Lung (tissue), 11 donors: ENCODE measurements at regions not wholly inside any gene's neighbourhood (a gene's known extent, or its start where the extent isn't known, plus 50 kb on each side); places are given as distances from the start of the nearest gene placed in this dataset.

Source experiments
- ATAC-seq: fragments of 200-7000 bp; cut with Tn5 transposase; one replicate; pipeline ENCODE4 v1.9.1; 2020; ENCODE audit warnings: moderate number of reproducible peaks; ENCODE audit not compliant: insufficient read depth, low FRiP score
- DNase-seq, 3 donors: peaks; one replicate each; pipeline ENCODE4 v3.0.0-alpha.2; 2013 to 2017
- H3K27ac ChIP-seq, 2 donors: one replicate each; pipeline ENCODE4 v1.5.1; 2013; ENCODE audit warnings: mild to moderate bottlenecking in 2 of 2, moderate library complexity in 2 of 2, control low read depth in 1 of 2, inconsistent platforms in 1 of 2, low read depth in 1 of 2, low read length in 1 of 2
- H3K27me3 ChIP-seq, 3 donors: one replicate each; pipeline ENCODE4 v1.5.1; 2013; ENCODE audit warnings: low read length in 2 of 3; ENCODE audit not compliant: control insufficient read depth in 3 of 3, insufficient read depth in 3 of 3
- H3K36me3 ChIP-seq, 4 donors: one replicate each; pipeline ENCODE4 v1.5.1; 2013; ENCODE audit warnings: low read length in 4 of 4, mild to moderate bottlenecking in 1 of 4, moderate library complexity in 1 of 4; ENCODE audit not compliant: control insufficient read depth in 4 of 4, insufficient read depth in 4 of 4
- H3K4me1 ChIP-seq, 5 donors: one replicate each; pipeline ENCODE4 v1.5.1; 2013; ENCODE audit warnings: low read length in 5 of 5, mild to moderate bottlenecking in 2 of 5, moderate library complexity in 1 of 5; ENCODE audit not compliant: control insufficient read depth in 5 of 5, insufficient read depth in 5 of 5
- H3K4me3 ChIP-seq: one replicate; pipeline ENCODE4 v1.5.1; 2013; ENCODE audit warnings: mild to moderate bottlenecking, control low read depth, moderate library complexity
- H3K9ac ChIP-seq, 2 donors: one replicate each; pipeline ENCODE4 v1.5.1; 2013; ENCODE audit warnings: low read length in 2 of 2, control low read depth in 1 of 2; ENCODE audit not compliant: insufficient read depth in 1 of 2
- H3K9me3 ChIP-seq, 4 donors: one replicate each; pipeline ENCODE4 v1.5.1; 2013; ENCODE audit warnings: low read length in 3 of 4, mild to moderate bottlenecking in 1 of 4, moderate library complexity in 1 of 4; ENCODE audit not compliant: control insufficient read depth in 4 of 4, insufficient read depth in 3 of 4
- WGBS, 2 donors: extraction: QIAGEN DNeasy Blood & Tissue Kit; methylation state at CpG; one replicate each; pipeline ENCODE4 v1.1.7; 2013; 5-methylcytosine and 5-hydroxymethylcytosine counted together
- TF ChIP-seq, protein P1 (sequence below): IDR thresholded peaks from 2 replicates; pipeline ENCODE4 v1.5.1; 2012; ENCODE audit warnings: mild to moderate bottlenecking; ENCODE audit errors: control extremely low read depth, extremely low read depth
- donor health status: control.
- donor health status: control.
- donor health status: Bipolar disorder and iron deficiency.
- donor health status: healthy.
- donor health status: DM: yes; HTN: yes; CAD: no.

DNA sequence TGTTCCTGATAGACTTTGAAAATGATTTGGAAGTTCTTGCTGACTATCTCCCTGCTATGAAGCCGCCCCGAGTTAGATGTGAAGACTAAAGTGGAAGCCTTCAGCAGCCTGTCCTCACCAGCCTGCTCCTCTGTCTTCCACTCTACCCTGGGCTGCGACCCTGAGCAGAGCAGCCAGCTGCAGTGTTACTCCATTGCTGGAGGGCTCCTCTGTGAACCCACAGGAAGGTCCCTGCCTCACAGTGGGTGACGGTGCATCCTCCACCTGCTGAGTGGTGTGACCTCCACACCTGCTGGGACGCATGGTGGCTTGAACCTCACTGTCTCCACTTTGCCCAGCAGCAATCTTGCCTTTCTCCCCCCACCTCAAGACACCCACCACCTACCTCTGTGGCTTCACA, 116.4 kb downstream of the IRS2 start:
- no peaks in the 10 kb centered on the region for H3K27me3 ChIP-seq
- DNase-seq = no peak
- no peak for ATAC-seq
- H3K4me1 ChIP-seq = peaks cover 0 to 18% (median 4%) of the 10 kb centered on the region in 5 donors
- TF ChIP-seq, protein P1, sequence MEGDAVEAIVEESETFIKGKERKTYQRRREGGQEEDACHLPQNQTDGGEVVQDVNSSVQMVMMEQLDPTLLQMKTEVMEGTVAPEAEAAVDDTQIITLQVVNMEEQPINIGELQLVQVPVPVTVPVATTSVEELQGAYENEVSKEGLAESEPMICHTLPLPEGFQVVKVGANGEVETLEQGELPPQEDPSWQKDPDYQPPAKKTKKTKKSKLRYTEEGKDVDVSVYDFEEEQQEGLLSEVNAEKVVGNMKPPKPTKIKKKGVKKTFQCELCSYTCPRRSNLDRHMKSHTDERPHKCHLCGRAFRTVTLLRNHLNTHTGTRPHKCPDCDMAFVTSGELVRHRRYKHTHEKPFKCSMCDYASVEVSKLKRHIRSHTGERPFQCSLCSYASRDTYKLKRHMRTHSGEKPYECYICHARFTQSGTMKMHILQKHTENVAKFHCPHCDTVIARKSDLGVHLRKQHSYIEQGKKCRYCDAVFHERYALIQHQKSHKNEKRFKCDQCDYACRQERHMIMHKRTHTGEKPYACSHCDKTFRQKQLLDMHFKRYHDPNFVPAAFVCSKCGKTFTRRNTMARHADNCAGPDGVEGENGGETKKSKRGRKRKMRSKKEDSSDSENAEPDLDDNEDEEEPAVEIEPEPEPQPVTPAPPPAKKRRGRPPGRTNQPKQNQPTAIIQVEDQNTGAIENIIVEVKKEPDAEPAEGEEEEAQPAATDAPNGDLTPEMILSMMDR = no peak
- no peak overlapping the region for H3K9ac ChIP-seq
- no peaks in the 10 kb centered on the region for H3K9me3 ChIP-seq
- H3K27ac ChIP-seq = no peak overlapping the region
- H3K4me3 ChIP-seq = no peak overlapping the region
- H3K36me3 ChIP-seq = no peaks in the 10 kb centered on the region
- 81 to 83% methylated on average over 5 of the region's 5 CpGs for WGBS, 2 donors

- 73 to 76% methylated on average over 8 of the region's 8 CpGs for WGBS, 2 donors
- H3K27ac ChIP-seq = no peak overlapping the region
- H3K4me3 ChIP-seq = no peak overlapping the region
- TF ChIP-seq, protein P1 = no peak
- peaks cover 0 to 18% (median 4%) of the 10 kb centered on the region in 5 donors for H3K4me1 ChIP-seq
- H3K9ac ChIP-seq = no peak overlapping the region
- no peaks in the 10 kb centered on the region for H3K9me3 ChIP-seq
- DNase-seq = no peak
- no peaks in the 10 kb centered on the region for H3K27me3 ChIP-seq
- no peak for ATAC-seq
- no peaks in the 10 kb centered on the region for H3K36me3 ChIP-seq
These were observed 117.2 kb downstream of the IRS2 start for GRCh38 chr13:109669234-109669612.

- ATAC-seq (no peak), DNase-seq (no peak)
- H3K9ac ChIP-seq = no peak overlapping the region
- H3K36me3 ChIP-seq = no peaks in the 10 kb centered on the region
- no peaks in the 10 kb centered on the region for H3K9me3 ChIP-seq
- TF ChIP-seq, protein P1 = no peak
- no peak overlapping the region for H3K4me3 ChIP-seq
- peaks cover 0 to 18% (median 4%) of the 10 kb centered on the region in 5 donors for H3K4me1 ChIP-seq
- H3K27ac ChIP-seq = no peak overlapping the region
- WGBS, 2 donors = 79% methylated on average over 7 of the region's 7 CpGs
- H3K27me3 ChIP-seq = no peaks in the 10 kb centered on the region
These were observed 117.8 kb downstream of the IRS2 start for GRCh38 chr13:109668433-109669233.
